ENCODE measurements at regions not wholly inside any gene's neighbourhood (a gene's known extent, or its start where the extent isn't known, plus 50 kb on each side); places are given as distances from the start of the nearest gene placed in this dataset.

DNA sequence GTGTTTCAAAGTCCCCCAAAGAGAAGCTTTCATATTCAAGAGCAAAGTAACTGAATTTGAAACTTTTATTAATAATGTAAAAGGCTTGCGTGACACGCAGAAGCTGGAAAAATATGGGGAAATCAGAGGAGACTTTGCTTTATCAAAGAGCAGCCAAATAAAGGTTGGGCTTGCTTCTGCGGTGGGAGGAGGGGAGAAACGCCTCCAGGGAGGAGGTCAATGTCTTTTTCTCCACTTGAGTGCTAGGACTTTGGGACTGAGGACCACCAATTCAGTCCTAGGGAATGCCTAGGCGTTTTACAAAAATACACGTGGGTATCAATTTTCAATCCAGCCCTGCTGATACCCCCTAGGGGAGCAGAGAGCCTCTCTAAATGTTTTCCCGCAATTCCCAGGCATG lies 60.9 kb upstream of the FZD10 start:
- TF ChIP-seq, protein P1, sequence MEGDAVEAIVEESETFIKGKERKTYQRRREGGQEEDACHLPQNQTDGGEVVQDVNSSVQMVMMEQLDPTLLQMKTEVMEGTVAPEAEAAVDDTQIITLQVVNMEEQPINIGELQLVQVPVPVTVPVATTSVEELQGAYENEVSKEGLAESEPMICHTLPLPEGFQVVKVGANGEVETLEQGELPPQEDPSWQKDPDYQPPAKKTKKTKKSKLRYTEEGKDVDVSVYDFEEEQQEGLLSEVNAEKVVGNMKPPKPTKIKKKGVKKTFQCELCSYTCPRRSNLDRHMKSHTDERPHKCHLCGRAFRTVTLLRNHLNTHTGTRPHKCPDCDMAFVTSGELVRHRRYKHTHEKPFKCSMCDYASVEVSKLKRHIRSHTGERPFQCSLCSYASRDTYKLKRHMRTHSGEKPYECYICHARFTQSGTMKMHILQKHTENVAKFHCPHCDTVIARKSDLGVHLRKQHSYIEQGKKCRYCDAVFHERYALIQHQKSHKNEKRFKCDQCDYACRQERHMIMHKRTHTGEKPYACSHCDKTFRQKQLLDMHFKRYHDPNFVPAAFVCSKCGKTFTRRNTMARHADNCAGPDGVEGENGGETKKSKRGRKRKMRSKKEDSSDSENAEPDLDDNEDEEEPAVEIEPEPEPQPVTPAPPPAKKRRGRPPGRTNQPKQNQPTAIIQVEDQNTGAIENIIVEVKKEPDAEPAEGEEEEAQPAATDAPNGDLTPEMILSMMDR (IDR thresholded peaks at IDR 0.05; ENCODE audit: low read depth, low read length, missing control alignments): no peak
- no peak overlapping the region for H3K4me3 ChIP-seq (ENCODE audit: low read depth, low read length)
- in situ Hi-C loops (cut with HindIII; ENCODE audit: low sequenced_read_pairs): no loop called here
- no peak for DNase-seq (ENCODE audit: low read depth)

DNA sequence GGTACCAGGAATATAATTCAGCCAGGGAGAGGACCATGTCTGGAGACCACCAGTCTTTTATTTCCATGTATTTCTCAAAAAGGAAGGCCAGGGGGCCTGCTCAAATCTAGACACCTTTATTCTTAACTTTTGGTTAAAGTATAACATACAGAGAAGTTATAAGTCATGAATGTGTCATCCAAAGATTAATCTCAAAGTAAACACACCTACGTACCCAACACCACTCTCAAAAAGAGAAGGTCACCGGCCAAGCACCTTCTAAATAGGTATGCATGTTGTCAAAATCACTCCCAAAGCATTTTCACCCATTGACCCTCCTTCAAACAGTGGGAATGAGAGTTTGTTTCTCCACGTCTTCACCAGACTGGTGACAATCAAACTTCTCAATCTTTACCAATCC lies 60.0 kb upstream of the FZD10 start:
- in situ Hi-C loops (cut with HindIII; ENCODE audit: low sequenced_read_pairs): no loop called here
- DNase-seq (ENCODE audit: low read depth): no peak
- TF ChIP-seq, protein P1 (IDR thresholded peaks at IDR 0.05; ENCODE audit: low read depth, low read length, missing control alignments): no peak
- no peak overlapping the region for H3K4me3 ChIP-seq (ENCODE audit: low read depth, low read length)

DNA sequence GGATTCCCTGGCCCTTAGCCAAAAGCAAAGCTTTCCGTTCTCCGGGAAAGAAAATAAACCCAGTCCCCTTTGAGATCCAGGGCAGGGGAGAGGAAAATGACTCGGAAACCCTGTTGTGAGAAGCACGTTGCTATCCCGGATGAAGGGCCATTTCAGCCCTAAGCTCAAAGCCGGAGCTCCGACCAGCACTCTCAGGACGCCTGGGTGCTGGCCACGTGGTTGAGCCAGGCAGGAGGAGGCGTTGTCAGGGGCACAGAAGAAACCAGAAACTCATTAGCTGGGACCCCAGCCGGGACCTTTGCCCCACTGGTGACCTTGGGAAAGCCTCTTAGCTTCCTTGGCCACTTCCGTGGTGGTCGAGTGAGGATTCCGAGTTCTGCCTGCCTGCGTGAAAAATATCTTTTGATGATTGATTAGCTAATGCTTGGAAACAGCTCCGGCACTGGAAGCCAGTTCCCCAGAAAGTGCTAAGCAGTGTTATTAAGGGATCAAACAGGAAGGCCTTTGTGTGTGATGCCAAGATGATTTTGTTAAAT lies 57.6 kb upstream of the FZD10 start:
- H3K4me3 ChIP-seq (ENCODE audit: low read depth, low read length): no peak overlapping the region
- DNase-seq (ENCODE audit: low read depth): no peak
- in situ Hi-C loops (cut with HindIII; ENCODE audit: low sequenced_read_pairs): no loop called here
- TF ChIP-seq, protein P1 (IDR thresholded peaks at IDR 0.05; ENCODE audit: low read depth, low read length, missing control alignments): no peak

DNA sequence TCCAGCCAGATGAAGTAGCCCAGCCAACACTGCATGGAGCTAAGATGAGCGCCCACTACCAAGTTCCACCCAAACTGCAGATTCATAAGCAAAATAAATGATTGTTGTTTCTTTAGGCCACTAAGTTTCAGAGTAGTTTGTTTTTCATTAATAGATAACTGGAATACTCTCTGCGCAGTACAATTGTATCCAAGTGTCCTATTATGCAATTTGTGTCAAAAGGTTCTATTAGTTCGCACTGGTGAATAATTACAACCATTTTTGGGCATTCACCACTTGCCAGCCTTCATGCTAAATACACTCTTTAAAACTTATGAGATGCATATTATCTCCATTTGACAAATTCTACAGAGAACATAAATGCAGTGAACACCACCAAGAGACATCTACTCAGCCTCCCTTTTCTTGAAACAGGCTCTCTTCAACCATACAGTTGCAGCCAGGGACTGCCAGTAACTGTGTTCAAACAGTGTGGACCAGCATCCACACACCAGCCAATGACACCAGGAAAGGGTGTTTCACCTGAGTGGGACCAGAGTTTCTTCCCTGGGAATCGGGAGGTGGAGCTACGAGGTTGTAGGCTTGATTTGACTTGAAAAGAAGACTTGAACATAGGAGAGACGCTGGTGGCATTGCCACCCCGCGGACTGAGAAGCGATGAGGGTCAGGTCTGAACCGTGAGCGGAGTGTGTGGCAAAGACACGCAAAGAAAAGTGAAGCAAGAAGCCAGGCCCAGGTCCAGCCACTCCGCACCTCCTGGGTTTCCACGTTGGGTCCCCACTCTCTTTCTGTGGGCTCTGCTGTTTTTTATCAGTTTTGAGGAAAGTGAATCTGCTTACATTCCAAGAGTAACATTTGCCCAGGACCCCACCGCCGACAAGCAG lies 53.0 kb upstream of the FZD10 start:
- in situ Hi-C loops (cut with HindIII; ENCODE audit: low sequenced_read_pairs): no loop called here
- no peak for DNase-seq (ENCODE audit: low read depth)
- TF ChIP-seq, protein P1 (IDR thresholded peaks at IDR 0.05; ENCODE audit: low read depth, low read length, missing control alignments): no peak
- H3K4me3 ChIP-seq (ENCODE audit: low read depth, low read length): no peak overlapping the region

DNA sequence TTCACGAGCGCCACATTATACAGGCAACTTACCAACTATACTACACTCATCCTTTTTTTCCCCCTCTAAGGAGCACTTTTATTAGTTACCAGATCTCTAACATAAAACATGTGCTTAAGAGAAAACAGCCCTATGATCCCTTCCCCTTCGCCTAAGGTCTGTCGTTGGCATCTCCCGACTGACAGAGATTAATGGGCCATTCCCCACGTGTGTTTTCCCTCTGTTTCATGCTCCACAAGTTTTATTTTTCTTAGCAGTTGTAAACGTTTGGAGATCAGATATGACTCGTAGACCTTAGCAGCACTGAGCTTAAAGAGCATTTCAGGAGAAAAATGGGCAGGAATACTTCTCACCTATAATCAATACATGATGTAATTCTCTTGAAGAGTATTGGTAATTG lies 51.4 kb upstream of the FZD10 start:
- in situ Hi-C loops (cut with HindIII; ENCODE audit: low sequenced_read_pairs): no loop called here
- no peak overlapping the region for H3K4me3 ChIP-seq (ENCODE audit: low read depth, low read length)
- TF ChIP-seq, protein P1 (IDR thresholded peaks at IDR 0.05; ENCODE audit: low read depth, low read length, missing control alignments): no peak
- DNase-seq (ENCODE audit: low read depth): no peak

DNA sequence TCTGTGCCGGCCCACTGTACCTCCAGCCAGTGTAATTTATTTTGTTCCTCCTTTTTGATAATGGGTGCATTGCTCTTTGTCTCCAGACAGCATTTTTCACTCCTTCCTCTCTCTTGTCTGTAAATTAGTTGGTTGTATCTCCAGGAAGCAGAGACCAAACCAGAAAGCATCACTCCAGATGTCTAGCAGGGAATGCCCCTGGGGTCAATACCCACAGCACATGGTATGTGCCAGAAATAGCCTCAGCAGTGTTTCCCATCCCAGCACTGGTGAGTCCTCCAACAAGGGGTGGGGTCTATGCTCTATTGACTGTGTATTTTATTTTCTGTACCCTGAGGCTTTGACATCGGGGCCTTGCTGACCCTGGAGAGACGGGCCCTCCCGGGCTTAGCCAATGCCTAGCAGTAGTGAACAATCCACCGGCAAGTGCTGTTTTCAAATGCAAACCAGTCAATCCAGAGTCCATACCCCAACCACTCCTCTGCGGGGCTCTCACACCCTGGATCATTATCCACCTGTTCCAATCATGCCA lies 50.2 kb upstream of the FZD10 start:
- no peak for DNase-seq (ENCODE audit: low read depth)
- no peak overlapping the region for H3K4me3 ChIP-seq (ENCODE audit: low read depth, low read length)
- in situ Hi-C loops (cut with HindIII; ENCODE audit: low sequenced_read_pairs): no loop called here
- TF ChIP-seq, protein P1 (IDR thresholded peaks at IDR 0.05; ENCODE audit: low read depth, low read length, missing control alignments): no peak

All from astrocyte of the cerebellum (primary cell).